ENCODE measurements at regions not wholly inside any gene's neighbourhood (a gene's known extent, or its start where the extent isn't known, plus 50 kb on each side); places are given as distances from the start of the nearest gene placed in this dataset.

- TF ChIP-seq CTCF (conservative IDR thresholded peaks at IDR 0.05; ENCODE audit: low read depth in 2 of 2) (no peak), EZH2 (IDR thresholded peaks at IDR 0.05; ENCODE audit: low read depth, unreplicated experiment) (no peak), JUNB (IDR thresholded peaks at IDR 0.05; ENCODE audit: unreplicated experiment) (no peak), NANOG (IDR thresholded peaks at IDR 0.05; ENCODE audit: borderline replicate concordance) (no peak), EZH2phosphoT487 (IDR thresholded peaks at IDR 0.05; ENCODE audit: unreplicated experiment) (no peak), POLR2AphosphoS5 (IDR thresholded peaks at IDR 0.05; ENCODE audit: low read depth) (no peak), REST (IDR thresholded peaks at IDR 0.05; ENCODE audit: unreplicated experiment) (no peak), CREB1 (CRISPR knock-in tag; IDR thresholded peaks at IDR 0.05; ENCODE audit: low read depth) (no peak), ETS1 (IDR thresholded peaks at IDR 0.05) (no peak), ZNF331 (CRISPR knock-in tag; IDR thresholded peaks at IDR 0.05; ENCODE audit: low read depth) (no peak)
Observed at GRCh38 chr3:20680990-20681628, 495.1 kb upstream of the SGO1 start.
